Liver (tissue), 3 donors: ENCODE measurements at regions not wholly inside any gene's neighbourhood (a gene's known extent, or its start where the extent isn't known, plus 50 kb on each side); places are given as distances from the start of the nearest gene placed in this dataset.

ENCODE experiments used
- EGR1 ChIP-seq, 2 donors: IDR thresholded peaks; 2 replicates each; pipeline ENCODE4 v1.6.1; 2016 to 2018; ENCODE audit warnings: antibody characterized with exemption in 2 of 2, low read depth in 2 of 2
- GABPA ChIP-seq, 2 donors: IDR thresholded peaks in 1 of 2; conservative IDR thresholded peaks in 1 of 2; 2 replicates each; pipeline ENCODE4 v1.6.1; 2016; ENCODE audit warnings: antibody characterized with exemption in 2 of 2, mild to moderate bottlenecking in 1 of 2, moderate library complexity in 1 of 2
- HNF4A ChIP-seq, 2 donors: conservative IDR thresholded peaks; 2 replicates each; pipeline ENCODE4 v1.6.1; 2016; ENCODE audit warnings: antibody characterized with exemption in 2 of 2, mild to moderate bottlenecking in 2 of 2
- JUND ChIP-seq, 2 donors: IDR thresholded peaks; 2 replicates each; pipeline ENCODE4 v1.6.1; 2016; ENCODE audit warnings: antibody characterized with exemption in 2 of 2
- REST ChIP-seq: IDR thresholded peaks from 2 replicates; pipeline ENCODE4 v1.6.1; 2016; ENCODE audit warnings: antibody characterized with exemption, mild to moderate bottlenecking
- RXRA ChIP-seq, 2 donors: IDR thresholded peaks; 2 replicates each; pipeline ENCODE4 v1.6.1; 2017 to 2018; ENCODE audit warnings: antibody characterized with exemption in 2 of 2, mild to moderate bottlenecking in 1 of 2
- SP1 ChIP-seq: IDR thresholded peaks from 2 replicates; pipeline ENCODE4 v1.6.1; 2018; ENCODE audit warnings: antibody characterized with exemption, mild to moderate bottlenecking
- YY1 ChIP-seq: IDR thresholded peaks from 2 replicates; pipeline ENCODE4 v1.6.1; 2016; ENCODE audit warnings: antibody characterized with exemption, mild to moderate bottlenecking
- TF ChIP-seq, protein P1 (sequence below): fragments of 150-350 bp; IDR thresholded peaks from 2 replicates; pipeline ENCODE4 v1.5.1; 2017; ENCODE audit warnings: improper control_type of control experiment, low read depth, low read length; ENCODE audit not compliant: missing input control
- TF ChIP-seq, protein P2 (sequence below): IDR thresholded peaks from 2 replicates; pipeline ENCODE4 v1.6.1; 2016; ENCODE audit warnings: antibody characterized with exemption
- donor health status: healthy.
- donor health status: healthy.

- TF ChIP-seq, protein P1, sequence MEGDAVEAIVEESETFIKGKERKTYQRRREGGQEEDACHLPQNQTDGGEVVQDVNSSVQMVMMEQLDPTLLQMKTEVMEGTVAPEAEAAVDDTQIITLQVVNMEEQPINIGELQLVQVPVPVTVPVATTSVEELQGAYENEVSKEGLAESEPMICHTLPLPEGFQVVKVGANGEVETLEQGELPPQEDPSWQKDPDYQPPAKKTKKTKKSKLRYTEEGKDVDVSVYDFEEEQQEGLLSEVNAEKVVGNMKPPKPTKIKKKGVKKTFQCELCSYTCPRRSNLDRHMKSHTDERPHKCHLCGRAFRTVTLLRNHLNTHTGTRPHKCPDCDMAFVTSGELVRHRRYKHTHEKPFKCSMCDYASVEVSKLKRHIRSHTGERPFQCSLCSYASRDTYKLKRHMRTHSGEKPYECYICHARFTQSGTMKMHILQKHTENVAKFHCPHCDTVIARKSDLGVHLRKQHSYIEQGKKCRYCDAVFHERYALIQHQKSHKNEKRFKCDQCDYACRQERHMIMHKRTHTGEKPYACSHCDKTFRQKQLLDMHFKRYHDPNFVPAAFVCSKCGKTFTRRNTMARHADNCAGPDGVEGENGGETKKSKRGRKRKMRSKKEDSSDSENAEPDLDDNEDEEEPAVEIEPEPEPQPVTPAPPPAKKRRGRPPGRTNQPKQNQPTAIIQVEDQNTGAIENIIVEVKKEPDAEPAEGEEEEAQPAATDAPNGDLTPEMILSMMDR = no peak
- no peak for TF ChIP-seq EGR1 (IDR thresholded peaks at IDR 0.05; ENCODE audit: low read depth in 2 of 2)
- TF ChIP-seq JUND (IDR thresholded peaks at IDR 0.05) = no peak
- TF ChIP-seq RXRA (IDR thresholded peaks at IDR 0.05) = no peak
- TF ChIP-seq, protein P2, sequence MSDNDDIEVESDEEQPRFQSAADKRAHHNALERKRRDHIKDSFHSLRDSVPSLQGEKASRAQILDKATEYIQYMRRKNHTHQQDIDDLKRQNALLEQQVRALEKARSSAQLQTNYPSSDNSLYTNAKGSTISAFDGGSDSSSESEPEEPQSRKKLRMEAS = no peak
- TF ChIP-seq YY1 = no peak
- no peak for TF ChIP-seq GABPA (IDR thresholded peaks at IDR 0.05 in 1 of 2, conservative IDR thresholded peaks at IDR 0.05 in 1 of 2)
- TF ChIP-seq REST = no peak
- no peak for TF ChIP-seq SP1
- TF ChIP-seq HNF4A (conservative IDR thresholded peaks at IDR 0.05) = no peak
Observed at GRCh38 chr4:156116991-156117390, 163.3 kb upstream of the CTSO start.
